Stimulated activated naive B cell treated with anti-CD40 and anti-IgM and Interleukin-4, amounts not matched to agents 10 μg/mL and 1 μg/mL and 100 μg/mL, for 72 hours (primary cell): ENCODE measurements at regions not wholly inside any gene's neighbourhood (a gene's known extent, or its start where the extent isn't known, plus 50 kb on each side); places are given as distances from the start of the nearest gene placed in this dataset.

Source experiments
- ATAC-seq, 2 donors: fragments of 150-1000 bp; cut with Tn5 transposase; replicated peaks; 2 replicates each; pipeline ENCODE4 v1.10.0; 2021; ENCODE audit warnings: moderate library complexity in 1 of 2
- DNase-seq: peaks from one replicate; pipeline ENCODE4 v3.0.0; 2021
- H3K27ac Mint-ChIP-seq: one replicate; pipeline ENCODE4 v1.8.0; 2022; ENCODE audit warnings: mild to moderate bottlenecking, mixed read lengths
- H3K27me3 Mint-ChIP-seq, 2 donors: one replicate each; pipeline ENCODE4 v1.8.0; 2022; ENCODE audit warnings: mixed read lengths in 2 of 2
- H3K36me3 Mint-ChIP-seq, 2 donors: one replicate each; pipeline ENCODE4 v1.8.0; 2022; ENCODE audit warnings: mixed read lengths in 2 of 2, mild to moderate bottlenecking in 1 of 2
- H3K4me1 Mint-ChIP-seq, 2 donors: one replicate each; pipeline ENCODE4 v1.8.0; 2022; ENCODE audit warnings: mixed read lengths in 2 of 2, mild to moderate bottlenecking in 1 of 2
- H3K4me3 Mint-ChIP-seq, 2 donors: one replicate each; pipeline ENCODE4 v1.8.0; 2022; ENCODE audit warnings: mild to moderate bottlenecking in 2 of 2, mixed read lengths in 2 of 2, moderate library complexity in 1 of 2
- H3K9me3 Mint-ChIP-seq, 2 donors: one replicate each; pipeline ENCODE4 v1.8.0; 2022; ENCODE audit warnings: mixed read lengths in 2 of 2, mild to moderate bottlenecking in 1 of 2

- H3K27me3 Mint-ChIP-seq = no peaks in the 10 kb centered on the region
- H3K9me3 Mint-ChIP-seq = no peaks in the 10 kb centered on the region
- H3K4me1 Mint-ChIP-seq = no peaks in the 10 kb centered on the region
- H3K4me3 Mint-ChIP-seq = no peak overlapping the region
- DNase-seq (no peak), ATAC-seq (no peak)
- no peaks in the 10 kb centered on the region for H3K36me3 Mint-ChIP-seq
- no peak overlapping the region for H3K27ac Mint-ChIP-seq
Observed at GRCh38 chr4:133263104-133263503, 114.0 kb downstream of the PCDH10 start.

GRCh38 chr4:133247861-133248260 lies 98.8 kb downstream of the PCDH10 start:
- H3K27me3 Mint-ChIP-seq = no peaks in the 10 kb centered on the region
- ATAC-seq (no peak), DNase-seq (no peak)
- H3K9me3 Mint-ChIP-seq = no peaks in the 10 kb centered on the region
- H3K4me1 Mint-ChIP-seq = no peaks in the 10 kb centered on the region
- H3K36me3 Mint-ChIP-seq = no peaks in the 10 kb centered on the region
- no peak overlapping the region for H3K4me3 Mint-ChIP-seq
- H3K27ac Mint-ChIP-seq = no peak overlapping the region

GRCh38 chr4:133245226-133245625 lies 96.1 kb downstream of the PCDH10 start:
- Mint-ChIP-seq H3K9me3 (peaks cover 0 to under 1% of the 10 kb centered on the region in 2 donors), H3K36me3 (no peaks in the 10 kb centered on the region), H3K27ac (no peak overlapping the region), H3K4me1 (no peaks in the 10 kb centered on the region), H3K4me3 (no peak overlapping the region), H3K27me3 (no peaks in the 10 kb centered on the region)
- ATAC-seq = no peak
- no peak for DNase-seq
